ENCODE measurements at regions not wholly inside any gene's neighbourhood (a gene's known extent, or its start where the extent isn't known, plus 50 kb on each side); places are given as distances from the start of the nearest gene placed in this dataset.

- no peak overlapping the region for H3K4me3 ChIP-seq (replicated peaks; ENCODE audit: low read depth, low read length)
- DNase-seq (ENCODE audit: low read depth) = no peak
- no peak for TF ChIP-seq CTCF (IDR thresholded peaks at IDR 0.05; ENCODE audit: low read length, missing control alignments)
Measured at GRCh38 chr10:47189802-47190201, 110.2 kb upstream of the GDF10 start.

GRCh38 chr10:47190301-47190700, 109.7 kb upstream of the GDF10 start:
- no peak overlapping the region for H3K4me3 ChIP-seq (replicated peaks; ENCODE audit: low read depth, low read length)
- no peak for TF ChIP-seq CTCF (IDR thresholded peaks at IDR 0.05; ENCODE audit: low read length, missing control alignments)
- DNase-seq (ENCODE audit: low read depth) = no peak

- DNase-seq (ENCODE audit: low read depth) = no peak
- H3K4me3 ChIP-seq (replicated peaks; ENCODE audit: low read depth, low read length) = no peak overlapping the region
- no peak for TF ChIP-seq CTCF (IDR thresholded peaks at IDR 0.05; ENCODE audit: low read length, missing control alignments)
Measured at GRCh38 chr10:47190802-47191450, 109.1 kb upstream of the GDF10 start.

GRCh38 chr10:47192273-47192672, 107.7 kb upstream of the GDF10 start:
- no peak for DNase-seq (ENCODE audit: low read depth)
- H3K4me3 ChIP-seq (replicated peaks; ENCODE audit: low read depth, low read length) = no peak overlapping the region
- no peak for TF ChIP-seq CTCF (IDR thresholded peaks at IDR 0.05; ENCODE audit: low read length, missing control alignments)

- no peak overlapping the region for H3K4me3 ChIP-seq (replicated peaks; ENCODE audit: low read depth, low read length)
- DNase-seq (ENCODE audit: low read depth) = no peak
- TF ChIP-seq CTCF (IDR thresholded peaks at IDR 0.05; ENCODE audit: low read length, missing control alignments) = no peak
Measured at GRCh38 chr10:47193666-47194065, 106.3 kb upstream of the GDF10 start.

- no peak overlapping the region for H3K4me3 ChIP-seq (replicated peaks; ENCODE audit: low read depth, low read length)
- DNase-seq (ENCODE audit: low read depth) = no peak
- no peak for TF ChIP-seq CTCF (IDR thresholded peaks at IDR 0.05; ENCODE audit: low read length, missing control alignments)
Measured at GRCh38 chr10:47195274-47195885, 104.6 kb upstream of the GDF10 start.

- no peak for DNase-seq (ENCODE audit: low read depth)
- TF ChIP-seq CTCF (IDR thresholded peaks at IDR 0.05; ENCODE audit: low read length, missing control alignments) = no peak
- H3K4me3 ChIP-seq (replicated peaks; ENCODE audit: low read depth, low read length) = no peak overlapping the region
Measured at GRCh38 chr10:47196691-47197090, 103.3 kb upstream of the GDF10 start.

All from fibroblast of pulmonary artery (primary cell).